ENCODE measurements at regions not wholly inside any gene's neighbourhood (a gene's known extent, or its start where the extent isn't known, plus 50 kb on each side); places are given as distances from the start of the nearest gene placed in this dataset.

DNA sequence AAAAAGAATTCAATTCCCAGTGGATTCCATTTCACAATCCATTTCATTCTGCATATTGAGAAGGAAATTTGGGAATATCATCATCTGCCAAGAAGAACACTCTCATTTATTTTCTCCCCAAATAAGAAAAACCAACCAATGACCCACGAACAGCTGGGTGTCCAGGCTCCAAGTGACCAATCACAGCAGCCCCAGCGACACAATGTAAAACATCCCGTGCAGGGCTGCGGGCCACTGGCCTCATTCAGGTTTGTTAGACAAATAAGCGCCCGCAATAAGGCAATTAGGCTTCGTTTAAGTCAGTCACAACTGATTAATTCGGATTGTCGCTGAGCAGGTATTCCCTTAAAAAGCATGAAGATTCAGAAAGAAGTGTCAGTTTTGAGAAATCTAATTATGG, 378.6 kb downstream of the EIPR1 start:
- no peak for DNase-seq (ENCODE audit: low read depth in 2 of 2)

DNA sequence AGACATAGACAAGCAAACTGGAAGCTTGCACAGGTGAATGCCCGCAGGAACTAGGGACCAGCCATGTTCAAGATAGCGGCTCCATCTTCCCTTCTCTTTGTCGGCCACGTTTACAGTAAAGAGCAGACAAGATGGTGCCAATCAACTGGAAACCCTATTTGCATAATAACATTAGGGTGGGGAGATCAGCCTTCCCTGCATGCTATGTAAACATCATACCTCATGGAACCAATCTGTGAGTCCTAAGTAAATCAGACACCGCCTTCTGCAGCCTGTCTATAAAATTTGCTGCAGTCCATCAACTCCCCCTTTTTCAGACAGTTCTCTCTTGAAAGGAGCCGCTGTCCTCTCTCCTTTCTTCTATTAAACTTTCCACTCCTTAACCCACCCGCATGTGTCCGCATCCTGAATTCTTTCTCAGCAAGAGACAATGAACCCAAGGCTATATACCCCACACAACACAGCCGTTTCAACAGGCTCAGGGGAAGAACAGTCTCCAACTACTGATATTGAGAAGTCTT, 384.4 kb downstream of the EIPR1 start:
- no peak for DNase-seq (ENCODE audit: low read depth in 2 of 2)

DNA sequence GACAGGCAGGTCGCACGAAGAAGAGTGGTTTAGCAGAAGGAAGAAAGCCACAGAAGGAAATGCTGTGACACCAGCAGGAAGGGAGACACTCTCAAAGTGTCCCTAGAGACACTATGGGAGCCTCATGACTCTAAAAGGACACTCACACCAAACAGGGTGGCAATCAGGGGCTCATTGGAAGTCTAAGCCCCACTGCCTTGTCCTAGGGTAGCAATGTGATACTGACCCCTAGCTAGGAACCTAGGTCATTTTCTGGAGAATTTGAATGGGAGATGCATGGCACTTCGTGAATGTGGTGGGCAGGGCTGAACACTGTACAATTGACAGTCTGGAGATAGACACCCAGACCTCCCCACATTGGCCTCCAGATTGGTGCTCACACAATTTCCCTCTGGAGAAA, 385.0 kb downstream of the EIPR1 start:
- DNase-seq (ENCODE audit: low read depth in 2 of 2), result no peak

DNA sequence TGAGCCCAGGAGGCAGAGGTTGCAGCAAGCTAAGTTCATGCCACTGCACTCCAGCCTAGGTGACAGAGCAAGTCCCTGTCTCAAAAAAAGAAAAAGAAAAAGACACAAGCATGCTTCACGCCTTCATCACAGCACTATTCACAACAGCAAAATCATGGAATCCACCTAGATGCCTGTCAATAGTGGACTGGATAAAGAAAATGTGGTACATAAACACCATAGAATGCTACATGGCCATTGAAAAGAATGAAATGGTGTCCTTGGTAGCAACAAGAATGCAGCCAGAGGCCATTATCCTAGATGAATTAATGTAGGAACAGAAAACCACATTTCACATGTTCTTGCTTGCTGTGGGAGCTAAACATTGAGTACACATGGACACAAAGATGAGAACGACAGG, 392.6 kb downstream of the EIPR1 start:
- DNase-seq (ENCODE audit: low read depth in 2 of 2), result no peak

- no peak for DNase-seq (ENCODE audit: low read depth in 2 of 2)
Measured at GRCh38 chr2:2981000-2981399, 396.6 kb downstream of the EIPR1 start.

DNA sequence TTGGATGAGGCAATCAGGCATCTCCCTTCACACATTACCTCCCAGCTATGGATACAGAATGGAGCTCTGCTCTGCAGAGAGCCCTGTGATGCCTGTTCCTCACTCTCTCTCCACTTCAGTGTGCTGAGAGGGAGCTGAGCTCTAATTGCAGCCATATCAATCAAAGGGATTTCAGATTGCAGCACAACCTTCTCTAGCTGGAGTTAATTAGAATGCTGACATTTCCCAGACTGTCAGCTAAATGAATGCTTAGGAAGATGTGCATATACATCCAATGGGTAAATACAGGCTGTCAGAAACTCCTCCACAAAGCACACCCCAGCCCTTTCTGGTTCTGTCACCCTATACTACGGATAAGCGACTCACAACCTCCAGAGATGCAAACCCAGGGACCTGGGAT, 402.6 kb downstream of the EIPR1 start:
- no peak for DNase-seq (ENCODE audit: low read depth in 2 of 2)

- DNase-seq (ENCODE audit: low read depth in 2 of 2), result no peak
Measured at GRCh38 chr2:2960441-2961133, 417.0 kb downstream of the EIPR1 start.

- DNase-seq (ENCODE audit: low read depth in 2 of 2), result no peak
Measured at GRCh38 chr2:2950403-2950952, 427.1 kb downstream of the EIPR1 start.

DNA sequence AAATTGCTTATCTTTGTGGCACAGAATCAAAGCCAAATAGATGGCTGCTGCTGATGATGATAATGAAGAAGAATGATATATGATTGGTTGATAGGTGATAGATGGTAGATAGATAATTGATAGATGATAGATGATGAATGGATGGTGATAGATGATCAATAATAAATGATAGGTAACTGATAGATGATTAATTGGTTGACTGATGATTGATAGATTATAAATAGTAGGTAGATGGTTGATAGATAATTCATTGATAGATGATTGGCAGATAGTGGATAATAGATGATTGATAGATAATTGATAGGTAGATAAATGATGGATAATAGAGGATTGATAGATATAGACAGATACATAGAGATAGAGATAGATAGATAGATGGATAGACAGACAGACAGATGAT, 430.2 kb downstream of the EIPR1 start:
- DNase-seq (ENCODE audit: low read depth in 2 of 2), result no peak

DNA sequence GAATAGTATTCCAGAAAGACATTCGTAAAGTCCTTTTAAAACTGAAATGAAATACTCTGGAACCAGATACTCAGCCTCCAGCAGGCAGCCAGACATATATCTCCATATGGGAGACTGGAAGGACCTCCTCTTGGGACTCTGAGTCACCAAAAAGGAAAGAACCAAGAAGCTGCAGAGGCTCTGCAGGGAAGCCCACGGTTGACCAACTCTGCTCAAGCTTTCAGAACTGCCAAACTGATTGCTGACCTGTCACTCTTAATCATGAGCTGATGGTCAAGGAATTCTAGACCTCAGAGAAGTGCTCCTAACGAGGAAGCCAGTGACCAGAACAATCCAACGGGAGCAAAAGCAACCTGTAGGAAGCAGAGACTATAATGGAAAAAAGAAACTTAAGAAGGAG, 434.7 kb downstream of the EIPR1 start:
- DNase-seq (ENCODE audit: low read depth in 2 of 2), result no peak

DNA sequence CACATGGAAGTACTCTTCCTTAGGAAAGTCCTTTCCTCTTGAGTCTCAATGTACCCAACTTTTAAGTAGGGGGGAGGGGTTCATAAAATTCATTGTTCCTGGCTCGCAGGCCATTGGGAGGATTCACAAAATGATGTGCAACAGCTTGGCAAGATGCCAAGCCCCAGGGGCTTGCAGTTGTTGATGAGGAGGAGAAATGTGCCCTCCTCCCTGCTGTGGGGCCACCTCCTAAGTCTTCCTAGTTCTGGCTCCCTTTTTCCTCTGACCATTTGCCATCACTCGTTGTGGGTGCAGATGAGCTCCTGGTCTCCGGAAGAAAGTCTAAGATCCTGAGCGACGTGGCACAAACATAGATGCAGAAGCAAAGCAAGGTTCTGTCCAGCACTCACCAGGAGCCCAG, 435.4 kb downstream of the EIPR1 start:
- DNase-seq (ENCODE audit: low read depth in 2 of 2), result no peak

DNA sequence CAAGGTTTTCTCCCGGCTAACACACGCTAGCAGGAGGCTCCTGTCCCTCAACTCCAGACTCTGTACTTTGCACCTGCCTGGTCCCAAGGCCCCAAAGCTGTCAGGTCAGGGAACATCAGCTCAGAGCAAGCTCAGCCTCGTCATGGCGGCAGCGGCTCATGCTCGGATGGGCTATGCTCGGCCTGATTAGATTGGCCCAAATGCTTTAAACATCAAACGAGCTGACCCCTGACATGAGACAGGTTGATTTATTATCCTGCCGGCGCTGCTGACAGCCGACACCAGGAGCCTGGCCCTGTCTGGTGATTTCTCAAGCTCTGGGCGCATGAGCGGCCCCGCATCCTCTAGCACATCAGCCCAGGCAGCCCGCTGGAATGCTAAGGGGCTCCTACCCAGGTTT, 436.4 kb downstream of the EIPR1 start:
- DNase-seq (ENCODE audit: low read depth in 2 of 2), result no peak

- no peak for DNase-seq (ENCODE audit: low read depth in 2 of 2)
Measured at GRCh38 chr2:2940702-2941101, 436.9 kb downstream of the EIPR1 start.

DNA sequence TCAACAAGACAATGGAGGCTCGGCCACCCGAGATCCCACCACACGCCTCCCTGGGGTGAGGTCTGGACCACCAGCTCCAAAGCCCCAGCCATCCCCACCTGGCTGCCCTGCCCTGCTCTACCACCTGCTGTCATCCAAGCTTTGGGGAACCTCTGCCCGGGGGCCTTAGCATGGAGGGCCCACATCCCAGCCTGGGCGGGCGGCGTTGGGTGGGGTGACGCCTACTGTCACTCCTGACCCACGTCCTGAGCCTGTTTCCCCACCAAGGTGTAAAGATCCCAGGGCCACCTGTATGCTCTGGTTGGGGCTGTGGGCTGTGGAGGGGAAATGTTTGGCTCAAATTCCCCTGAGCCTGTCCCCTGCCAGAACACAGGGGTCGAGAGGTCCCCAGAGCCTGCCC, 437.6 kb downstream of the EIPR1 start:
- no peak for DNase-seq (ENCODE audit: low read depth in 2 of 2)

DNA sequence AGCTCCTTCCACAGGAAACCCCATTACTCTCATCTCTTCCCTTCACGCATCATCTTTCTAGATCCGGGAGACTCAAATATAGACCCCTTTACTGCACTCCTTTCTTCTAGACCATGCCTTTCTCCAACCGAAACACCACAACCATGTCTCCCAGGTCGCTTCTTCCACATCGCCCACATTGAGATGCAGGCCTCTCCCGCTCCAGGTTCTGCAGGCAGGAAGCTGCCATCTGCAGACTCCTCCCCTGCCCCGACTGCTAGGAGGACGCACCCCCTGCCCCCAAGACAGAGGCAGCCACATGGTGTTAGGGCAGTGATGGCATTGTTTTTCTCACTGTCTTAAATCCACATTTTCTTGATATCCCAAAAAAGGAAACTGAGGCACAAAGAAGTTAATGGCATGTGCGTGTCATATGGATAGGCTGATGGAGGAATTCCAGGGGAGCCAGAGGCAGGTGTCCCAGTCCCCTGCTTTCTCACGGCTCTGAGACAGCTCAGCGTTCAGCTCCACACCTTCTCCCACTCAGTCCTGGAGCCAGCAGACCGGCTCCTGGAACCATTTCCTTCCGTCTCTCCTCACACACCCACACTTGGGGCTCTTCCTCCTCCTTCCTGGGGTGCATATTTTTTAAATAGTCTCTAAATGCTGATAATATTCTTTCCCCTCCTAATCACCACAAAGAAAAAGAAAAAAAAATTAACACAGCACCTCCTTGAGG, 438.4 kb downstream of the EIPR1 start:
- no peak for DNase-seq (ENCODE audit: low read depth in 2 of 2)

DNA sequence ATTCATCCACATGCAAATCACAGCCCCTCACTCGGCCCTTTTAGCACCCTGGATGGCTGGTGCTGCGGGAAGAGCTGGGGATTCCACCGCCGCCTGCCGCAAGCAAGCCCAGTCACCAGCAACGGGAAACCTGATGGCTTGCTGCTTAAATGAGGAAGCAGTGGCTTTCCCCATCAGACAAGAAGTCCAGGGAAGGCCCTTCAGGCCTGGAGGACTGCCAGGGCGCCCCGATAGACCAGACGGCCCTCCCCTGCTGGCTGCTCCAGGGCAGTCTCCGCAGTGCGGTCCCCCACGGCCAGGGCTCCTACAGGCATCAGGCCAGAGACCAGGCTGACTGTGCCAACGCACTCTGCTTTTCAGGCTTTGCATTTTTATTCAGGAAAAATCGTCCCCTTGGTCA, 439.1 kb downstream of the EIPR1 start:
- no peak for DNase-seq (ENCODE audit: low read depth in 2 of 2)

GRCh38 chr2:2935445-2936149, 442.0 kb downstream of the EIPR1 start:
- DNase-seq (ENCODE audit: low read depth in 2 of 2), result no peak

- DNase-seq (ENCODE audit: low read depth in 2 of 2), result no peak
Measured at GRCh38 chr2:2933426-2933825, 444.2 kb downstream of the EIPR1 start.

- DNase-seq (ENCODE audit: low read depth in 2 of 2), result no peak
Measured at GRCh38 chr2:2932692-2933305, 444.8 kb downstream of the EIPR1 start.

- no peak for DNase-seq (ENCODE audit: low read depth in 2 of 2)
Measured at GRCh38 chr2:2932189-2932588, 445.4 kb downstream of the EIPR1 start.

DNA sequence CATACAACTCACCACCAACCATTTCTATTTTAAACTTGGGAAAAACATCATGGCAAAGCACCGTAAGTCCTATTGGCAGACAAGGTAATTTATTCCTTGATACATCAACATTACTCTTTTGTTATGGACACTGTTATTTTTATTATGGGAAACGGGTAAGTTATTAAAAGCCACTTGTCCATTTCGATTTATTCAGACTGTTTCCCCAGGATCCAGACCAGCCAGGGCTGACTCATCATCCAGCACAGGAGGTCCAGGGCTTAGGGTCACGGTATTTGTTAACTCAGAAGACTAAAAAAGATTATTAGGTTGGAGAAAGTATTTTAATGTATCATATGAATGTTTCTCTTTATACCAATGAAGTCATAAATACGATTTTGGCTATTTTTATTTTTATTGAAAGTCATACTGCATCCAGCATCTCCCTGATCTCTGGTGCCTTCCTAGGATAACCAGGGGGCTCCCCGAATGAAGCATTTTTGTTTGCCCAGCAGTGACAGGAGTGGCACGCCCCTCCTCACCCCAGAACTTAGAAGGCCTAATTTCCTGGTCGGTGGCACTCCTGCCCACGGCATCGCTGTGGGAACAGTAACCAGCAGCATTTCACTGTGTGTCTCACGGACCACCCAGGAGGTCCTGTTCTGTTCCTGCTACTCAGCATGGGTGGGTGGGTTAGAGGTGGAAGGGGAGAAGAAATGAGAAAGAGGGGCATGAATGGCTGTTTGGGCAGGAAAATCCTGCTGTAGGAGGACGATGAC, 446.1 kb downstream of the EIPR1 start:
- no peak for DNase-seq (ENCODE audit: low read depth in 2 of 2)

Data from stimulated activated CD4-positive, alpha-beta T cell treated with anti-CD3 and anti-CD28 coated beads, Interleukin-4, amount 100 ng/mL, for 48 hours (primary cell).